ENCODE measurements at regions not wholly inside any gene's neighbourhood (a gene's known extent, or its start where the extent isn't known, plus 50 kb on each side); places are given as distances from the start of the nearest gene placed in this dataset.

DNA sequence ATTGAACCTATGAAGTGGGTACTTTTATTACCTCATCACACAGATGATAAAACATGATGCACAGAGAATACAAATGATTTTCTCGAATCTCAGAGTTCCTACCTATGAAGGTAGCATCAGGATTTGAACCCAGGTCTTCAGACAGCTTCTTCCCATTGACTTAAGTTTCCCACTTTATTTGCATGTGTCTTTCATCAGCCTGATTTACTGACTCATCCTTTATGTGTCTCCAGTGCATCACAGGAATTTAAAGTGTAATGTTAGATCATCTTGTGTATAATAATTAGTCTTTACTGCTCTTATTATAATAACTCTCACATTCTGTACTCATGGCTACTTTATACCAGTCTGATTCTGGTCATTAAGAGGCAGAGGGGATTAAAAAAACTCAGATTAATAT is 449.4 kb upstream of the SUCLG2 start:
- TF ChIP-seq CTCF (IDR thresholded peaks at IDR 0.05) (no peak), POLR2A (IDR thresholded peaks at IDR 0.05; ENCODE audit: low read depth) (no peak), EP300 (IDR thresholded peaks at IDR 0.05) (no peak), POLR2AphosphoS5 (IDR thresholded peaks at IDR 0.05) (no peak)
